GM18507 (cell line): ENCODE measurements at regions not wholly inside any gene's neighbourhood (a gene's known extent, or its start where the extent isn't known, plus 50 kb on each side); places are given as distances from the start of the nearest gene placed in this dataset.
"Not testable (repeated sequence)": the region's sequence is repeated elsewhere in the genome, so short reads cannot be mapped to it uniquely, and the experiment has no call there.

Experiments used
- DNase-seq: peaks from one replicate; pipeline ENCODE4 v3.0.0; 2011; ENCODE audit warnings: low read depth; ENCODE audit not compliant: insufficient read length; ENCODE audit errors: extremely low spot score
- FAIRE-seq: peaks from 2 replicates; lab custom pipeline; 2011; peaks lifted over from hg19 to GRCh38; lab: Jason Lieb, UNC

GRCh38 chr1:761791-762190 is 75.3 kb upstream of the OR4F16 start:
- not testable (repeated sequence) for FAIRE-seq, DNase-seq

GRCh38 chr1:771449-771848 is 85.0 kb upstream of the OR4F16 start:
- DNase-seq, FAIRE-seq: not testable (repeated sequence)

GRCh38 chr1:777480-778180 is 91.2 kb upstream of the OR4F16 start:
- not testable (repeated sequence) for FAIRE-seq, DNase-seq

- not testable (repeated sequence) for DNase-seq
- FAIRE-seq, result peak; percentile 89
Measured at GRCh38 chr1:778451-779278, 92.2 kb upstream of the OR4F16 start.

- not testable (repeated sequence) for FAIRE-seq, DNase-seq
Measured at GRCh38 chr1:779621-780020, 93.2 kb upstream of the OR4F16 start.

GRCh38 chr1:788835-789234 is 102.4 kb upstream of the OR4F16 start:
- FAIRE-seq (no peak), DNase-seq (no peak)

- FAIRE-seq, DNase-seq: not testable (repeated sequence)
Measured at GRCh38 chr1:789606-790005, 103.2 kb upstream of the OR4F16 start.

- not testable (repeated sequence) for DNase-seq, FAIRE-seq
Measured at GRCh38 chr1:790388-790930, 104.0 kb upstream of the OR4F16 start.

- not testable (repeated sequence) for FAIRE-seq, DNase-seq
Measured at GRCh38 chr1:794310-794709, 107.9 kb upstream of the OR4F16 start.

- FAIRE-seq, DNase-seq: not testable (repeated sequence)
Measured at GRCh38 chr1:794918-795584, 108.6 kb upstream of the OR4F16 start.

GRCh38 chr1:797649-798048 is 111.2 kb upstream of the OR4F16 start:
- FAIRE-seq, result not testable (repeated sequence)

GRCh38 chr1:800397-800796 is 113.9 kb upstream of the OR4F16 start:
- FAIRE-seq, DNase-seq: not testable (repeated sequence)

More at GRCh38 chr1:797649-798048, 111.2 kb upstream of the OR4F16 start:
- DNase-seq, result not testable (repeated sequence)

GRCh38 chr1:804378-805115 is 118.1 kb upstream of the OR4F16 start:
- DNase-seq, result not testable (repeated sequence)
- peak; percentile 49 for FAIRE-seq

GRCh38 chr1:805310-805709 is 118.4 kb upstream of the SAMD11 start:
- not testable (repeated sequence) for DNase-seq, FAIRE-seq

- DNase-seq, FAIRE-seq: not testable (repeated sequence)
Measured at GRCh38 chr1:807066-807465, 116.7 kb upstream of the SAMD11 start.

- DNase-seq, FAIRE-seq: not testable (repeated sequence)
Measured at GRCh38 chr1:807699-808390, 115.9 kb upstream of the SAMD11 start.

GRCh38 chr1:810949-811348 is 112.8 kb upstream of the SAMD11 start:
- not testable (repeated sequence) for DNase-seq, FAIRE-seq

- DNase-seq, FAIRE-seq: not testable (repeated sequence)
Measured at GRCh38 chr1:812535-813127, 111.1 kb upstream of the SAMD11 start.
